Suppressor macrophage (primary cell): ENCODE measurements at regions not wholly inside any gene's neighbourhood (a gene's known extent, or its start where the extent isn't known, plus 50 kb on each side); places are given as distances from the start of the nearest gene placed in this dataset.

ENCODE experiments used
- DNase-seq, 4 experiments: peaks; one replicate each; pipeline ENCODE4 v3.0.0-alpha.2; 2020 to 2022

GRCh38 chr5:173527671-173528070 lies 88.8 kb downstream of the BOD1 start:
- no peak for DNase-seq

GRCh38 chr5:173524136-173524535 lies 92.3 kb downstream of the BOD1 start:
- DNase-seq: no peak

- no peak for DNase-seq
Measured at GRCh38 chr5:173523388-173523787, 93.1 kb downstream of the BOD1 start.

- no peak for DNase-seq
Measured at GRCh38 chr5:173522518-173522917, 93.9 kb downstream of the BOD1 start.

GRCh38 chr5:173518856-173519255 lies 97.6 kb downstream of the BOD1 start:
- no peak for DNase-seq

GRCh38 chr5:173517648-173518047 lies 98.8 kb downstream of the BOD1 start:
- no peak for DNase-seq

- no peak for DNase-seq
Measured at GRCh38 chr5:173515526-173515925, 100.9 kb downstream of the BOD1 start.

- DNase-seq: no peak
Measured at GRCh38 chr5:173514661-173515060, 101.8 kb downstream of the BOD1 start.

- DNase-seq: no peak
Measured at GRCh38 chr5:173513521-173513991, 102.9 kb downstream of the BOD1 start.

GRCh38 chr5:173512637-173513435 lies 103.6 kb downstream of the BOD1 start:
- no peak for DNase-seq

GRCh38 chr5:173509060-173509459 lies 107.4 kb downstream of the BOD1 start:
- DNase-seq: no peak

- DNase-seq: no peak
Measured at GRCh38 chr5:173507171-173507570, 109.3 kb downstream of the BOD1 start.

- no peak for DNase-seq
Measured at GRCh38 chr5:173505634-173506033, 110.8 kb downstream of the BOD1 start.

GRCh38 chr5:173501922-173502321 lies 114.5 kb downstream of the BOD1 start:
- no peak for DNase-seq

GRCh38 chr5:173501271-173501670 lies 115.2 kb downstream of the BOD1 start:
- DNase-seq: no peak

- no peak for DNase-seq
Measured at GRCh38 chr5:173500213-173500560, 116.3 kb downstream of the BOD1 start.

GRCh38 chr5:173499471-173500212 lies 116.8 kb downstream of the BOD1 start:
- no peak for DNase-seq

GRCh38 chr5:173498739-173499470 lies 117.5 kb downstream of the BOD1 start:
- no peak for DNase-seq

GRCh38 chr5:173498286-173498685 lies 118.2 kb downstream of the BOD1 start:
- DNase-seq: no peak

- no peak for DNase-seq
Measured at GRCh38 chr5:173497685-173498084, 118.8 kb downstream of the BOD1 start.

GRCh38 chr5:173496883-173497255 lies 119.6 kb downstream of the BOD1 start:
- no peak for DNase-seq

GRCh38 chr5:173496129-173496882 lies 120.1 kb downstream of the BOD1 start:
- DNase-seq: no peak
